NK-92 (cell line): ENCODE measurements at regions not wholly inside any gene's neighbourhood (a gene's known extent, or its start where the extent isn't known, plus 50 kb on each side); places are given as distances from the start of the nearest gene placed in this dataset.

Experiments
- DNase-seq: peaks from one replicate; lab custom pipeline; 2025; ENCODE audit not compliant: unreplicated experiment; lab: John Stamatoyannopoulos, UW

DNA sequence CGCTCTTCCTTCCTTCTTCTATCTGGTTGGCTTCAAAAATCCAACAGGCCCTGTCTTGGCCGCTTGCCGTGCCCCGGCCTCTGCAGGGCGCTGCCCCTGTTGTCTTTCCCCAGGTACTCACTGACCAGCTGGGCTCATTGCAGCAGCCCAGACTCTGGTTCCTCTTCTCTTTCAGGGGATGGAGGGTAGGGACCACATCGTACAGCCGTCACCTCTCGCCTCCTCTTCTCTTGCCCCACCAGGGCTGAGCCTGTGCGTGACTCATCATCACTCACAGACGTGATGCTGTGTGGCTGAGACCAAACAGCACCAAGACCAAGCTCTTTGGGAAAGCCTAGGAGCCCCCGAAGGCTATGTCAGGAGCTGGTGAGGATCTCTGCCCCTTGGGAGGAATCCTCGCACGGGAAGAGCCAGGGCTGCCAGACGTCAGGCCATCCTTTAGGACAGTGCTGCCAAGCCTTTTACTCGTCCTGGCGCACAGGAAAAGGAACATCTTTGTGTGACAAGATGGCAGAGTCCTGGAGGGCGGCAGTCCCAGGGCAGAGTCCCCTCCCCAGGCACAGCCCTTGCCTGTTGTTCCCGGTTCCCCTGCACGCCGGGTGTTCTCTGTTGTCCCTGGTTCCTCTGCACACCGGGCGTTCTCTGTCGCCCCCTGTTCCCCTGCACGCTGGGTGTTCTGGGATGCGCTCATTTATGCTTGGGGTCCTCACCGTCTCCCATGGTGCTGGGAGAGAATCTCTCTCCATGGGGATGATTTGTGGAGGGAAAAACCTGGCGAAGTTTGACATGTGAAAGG, 188.5 kb upstream of the SHH start:
- no peak for DNase-seq

DNA sequence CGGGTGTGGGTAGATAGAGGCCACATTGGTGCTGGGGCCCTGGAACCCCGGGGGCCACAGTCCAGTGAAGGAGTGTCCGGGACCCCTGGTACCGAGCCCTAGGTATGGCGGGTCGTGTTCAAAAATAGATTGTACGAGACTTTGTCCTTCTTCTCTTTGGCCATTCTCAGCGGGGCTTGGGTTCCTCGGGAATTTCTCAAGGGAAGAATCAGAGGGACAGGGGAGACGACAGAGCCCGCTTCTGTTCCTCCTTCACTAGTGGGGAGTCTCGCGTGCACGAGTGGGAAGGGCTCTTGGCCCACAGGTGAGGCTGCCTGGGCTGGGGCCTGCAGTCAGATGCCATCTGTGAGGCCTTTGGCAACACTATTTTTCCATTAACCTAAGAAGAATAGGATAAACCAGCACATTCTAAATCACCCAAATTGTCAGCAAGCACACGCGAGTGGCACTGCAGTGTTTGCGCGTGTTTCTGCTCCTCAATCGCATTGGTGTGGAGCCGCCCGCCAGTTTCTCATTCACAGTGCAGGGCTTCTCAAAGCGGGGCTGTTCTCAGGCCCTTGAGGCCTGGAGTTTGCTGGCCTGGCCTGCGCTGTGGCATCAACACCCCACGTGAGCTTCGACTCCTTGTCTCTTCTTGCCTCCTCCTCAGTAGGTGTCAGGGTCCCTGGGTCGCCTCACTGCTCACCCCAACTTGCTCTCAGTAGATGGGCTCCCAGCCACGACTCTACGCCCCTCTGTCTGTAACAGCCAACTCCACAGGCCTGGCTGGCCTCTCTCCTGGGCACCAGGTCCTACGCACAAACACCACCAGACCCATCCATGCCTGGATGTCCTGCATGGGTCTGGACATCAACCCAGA, 187.6 kb upstream of the SHH start:
- DNase-seq: no peak

- no peak for DNase-seq
Measured at GRCh38 chr7:155998766-155999630, 186.7 kb upstream of the SHH start.

DNA sequence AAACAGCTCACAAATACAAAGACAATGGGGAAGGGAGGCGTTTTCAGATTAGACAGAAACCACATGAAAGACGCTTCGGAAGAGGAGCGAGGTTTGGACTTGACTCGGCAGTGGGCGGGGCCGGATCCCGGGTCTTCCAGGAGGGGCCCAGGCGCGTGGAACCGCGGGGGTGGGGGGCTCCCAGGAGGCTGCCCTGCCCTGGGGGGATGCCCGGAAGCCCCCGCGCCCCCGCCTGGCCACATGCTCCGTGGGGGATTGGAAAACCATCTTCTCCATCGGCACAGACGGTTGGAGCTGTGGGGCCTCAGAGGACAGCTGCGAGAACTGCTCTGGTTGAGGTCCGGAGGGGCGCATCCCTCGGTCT, 186.0 kb upstream of the SHH start:
- DNase-seq: no peak

DNA sequence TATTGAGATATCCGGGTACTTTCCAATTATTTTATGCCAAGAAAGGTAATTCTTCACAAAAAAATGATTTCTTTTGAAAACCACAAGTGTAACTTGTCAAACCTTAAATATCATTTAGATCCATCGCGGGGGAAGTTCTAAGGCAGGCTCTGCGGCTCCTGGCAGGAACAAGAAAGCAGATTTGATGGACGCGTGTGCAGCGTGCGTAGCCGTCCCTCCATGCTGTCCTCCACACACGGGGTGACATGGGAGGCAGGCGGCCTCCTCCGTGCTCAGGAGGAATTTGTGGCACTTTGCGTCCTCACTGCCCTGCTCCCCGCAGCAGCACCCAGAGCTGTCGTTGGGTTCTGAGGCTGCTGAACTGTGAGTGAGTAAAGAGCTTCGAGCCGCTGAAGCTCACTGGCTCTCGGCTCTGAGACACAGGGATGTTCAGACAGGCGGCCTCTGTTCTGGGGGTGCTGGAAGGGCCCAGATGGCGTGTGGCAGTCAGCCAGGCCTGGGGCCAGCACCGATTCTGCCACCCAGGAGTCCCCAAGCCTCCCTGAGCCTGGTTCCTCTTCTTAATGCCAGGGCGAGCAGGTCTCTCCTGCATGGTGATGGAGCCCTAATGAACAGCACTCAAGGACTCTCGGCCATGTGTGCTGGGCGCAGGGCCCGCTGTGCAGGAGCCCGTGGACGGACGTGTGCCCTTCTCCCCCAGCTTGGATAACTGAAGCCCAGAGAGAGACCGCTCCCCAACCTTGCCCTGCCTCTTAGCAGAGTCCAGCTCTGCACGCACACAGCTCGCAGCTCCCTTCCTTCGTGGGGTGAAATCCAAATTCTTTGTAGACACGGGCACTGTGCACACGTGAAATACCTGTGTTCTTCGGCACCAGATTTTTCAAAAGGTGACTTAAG, 185.4 kb upstream of the SHH start:
- no peak for DNase-seq

DNA sequence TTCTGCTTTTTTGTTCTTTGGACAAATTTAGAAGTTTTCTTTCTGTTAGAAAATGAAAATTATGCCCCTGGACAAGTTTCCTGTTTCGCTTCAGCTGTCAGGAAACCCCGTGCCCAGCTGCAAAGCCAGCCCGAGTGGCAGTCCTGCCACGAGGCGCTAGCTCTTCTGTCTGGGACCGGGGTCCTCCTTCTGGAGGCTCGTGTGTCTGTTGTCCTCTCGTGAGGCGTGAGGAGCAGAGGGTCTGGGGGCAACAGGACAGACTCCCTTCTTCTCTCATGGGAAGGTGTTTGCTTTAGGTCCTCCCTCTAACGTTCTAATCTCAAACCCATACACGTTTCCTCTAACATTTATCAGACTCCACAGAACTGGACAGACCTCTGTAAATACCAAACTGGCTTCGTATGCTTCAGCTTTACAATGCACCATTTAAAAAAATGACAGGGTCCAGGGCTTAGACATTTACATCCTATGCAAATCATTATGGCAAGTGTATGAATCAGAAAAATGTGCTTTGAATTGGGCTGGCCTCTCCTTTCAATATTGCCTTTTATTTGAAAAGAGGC, 184.5 kb upstream of the SHH start:
- DNase-seq: no peak

DNA sequence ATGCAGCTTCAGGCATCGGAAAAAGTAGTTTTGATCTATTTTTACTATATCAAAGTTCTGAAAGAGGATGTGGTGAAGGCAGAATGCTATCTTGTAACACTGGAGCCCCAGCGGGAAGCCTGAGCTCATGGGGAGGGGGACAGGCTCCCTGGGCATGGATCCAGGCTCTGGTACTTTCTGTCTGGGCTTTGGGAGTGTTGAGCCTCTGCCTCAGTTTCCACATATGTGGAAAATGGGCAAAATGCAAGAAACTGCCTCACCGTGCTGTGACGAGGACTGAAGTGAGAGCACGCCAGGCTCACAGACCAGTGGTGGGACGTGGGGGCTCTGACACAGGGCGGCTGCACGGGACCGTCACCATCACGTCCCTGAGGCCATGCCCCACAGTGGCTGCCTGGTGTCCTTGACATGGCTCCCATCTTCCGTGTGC, 182.9 kb upstream of the SHH start:
- no peak for DNase-seq

DNA sequence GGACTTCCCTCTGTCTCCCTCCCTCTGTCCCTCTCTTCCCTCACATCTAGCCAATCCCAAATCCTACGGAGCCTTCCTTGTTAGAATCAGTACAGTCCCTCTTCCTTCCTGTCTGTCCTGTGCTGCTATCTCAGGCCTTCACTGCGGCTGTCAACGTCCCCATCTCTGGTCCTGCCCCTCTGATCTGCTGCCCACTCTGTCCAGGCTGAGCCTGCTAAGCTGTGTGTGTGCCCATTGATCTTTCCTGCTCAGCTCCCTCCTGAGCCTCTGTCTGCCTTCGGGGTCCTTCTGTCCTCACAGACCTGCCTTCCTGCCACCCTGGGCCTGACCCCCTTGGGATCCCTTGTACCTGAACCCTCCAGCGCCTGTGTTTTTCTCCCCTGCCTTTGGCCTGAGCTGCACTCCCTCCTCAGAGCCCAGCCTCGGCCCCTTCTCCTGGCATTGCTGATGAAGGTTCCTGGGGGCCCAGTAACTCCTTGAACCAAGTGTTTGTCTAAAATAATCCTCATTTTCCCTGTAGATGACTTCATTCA, 182.1 kb upstream of the SHH start:
- no peak for DNase-seq

DNA sequence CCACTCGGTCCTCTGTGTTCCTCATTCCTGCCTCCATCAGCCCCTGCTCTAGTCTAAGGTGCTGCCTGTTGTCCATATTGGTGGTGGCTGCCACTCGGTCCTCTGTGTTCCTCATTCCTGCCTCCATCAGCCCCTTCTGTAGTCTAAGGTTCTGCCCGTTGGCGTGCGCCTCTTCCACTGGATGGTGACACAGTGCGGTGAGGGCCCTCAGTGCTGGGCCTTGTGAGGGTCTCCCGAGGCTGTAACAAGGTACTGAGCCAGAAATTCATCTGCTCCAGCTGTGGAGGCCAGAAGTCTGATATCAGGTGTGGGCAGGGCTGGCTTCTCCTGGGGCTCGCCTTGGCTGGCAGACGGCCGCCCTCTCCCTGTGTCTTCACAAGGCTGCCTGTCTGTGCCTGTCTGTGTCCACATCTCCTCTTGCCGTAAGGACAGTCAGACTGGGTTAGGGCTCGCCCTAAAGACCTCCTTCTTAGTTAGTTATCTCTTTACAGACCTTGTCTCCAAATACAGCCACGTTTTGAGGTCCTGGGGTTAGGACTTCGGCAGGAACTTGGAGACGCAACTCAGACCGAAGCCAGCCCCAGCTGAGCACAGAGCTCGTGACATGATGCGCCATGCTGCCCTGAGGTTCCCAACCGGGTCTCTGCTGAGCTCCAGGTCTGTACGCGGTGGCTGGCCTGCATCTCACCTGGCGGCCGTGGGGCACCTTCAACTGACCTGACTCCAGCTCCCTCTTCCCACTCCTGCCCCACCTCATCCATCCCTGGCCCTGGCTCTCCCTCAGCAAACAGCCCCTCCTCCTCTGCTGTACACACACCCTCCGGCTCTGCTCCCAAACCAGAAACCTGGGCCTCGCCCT, 181.4 kb upstream of the SHH start:
- no peak for DNase-seq

GRCh38 chr7:155992974-155993373, 180.7 kb upstream of the SHH start:
- no peak for DNase-seq

- no peak for DNase-seq
Measured at GRCh38 chr7:155992538-155992937, 180.3 kb upstream of the SHH start.

- DNase-seq: no peak
Measured at GRCh38 chr7:155992107-155992506, 179.8 kb upstream of the SHH start.

GRCh38 chr7:155991470-155991869, 179.2 kb upstream of the SHH start:
- DNase-seq: no peak

DNA sequence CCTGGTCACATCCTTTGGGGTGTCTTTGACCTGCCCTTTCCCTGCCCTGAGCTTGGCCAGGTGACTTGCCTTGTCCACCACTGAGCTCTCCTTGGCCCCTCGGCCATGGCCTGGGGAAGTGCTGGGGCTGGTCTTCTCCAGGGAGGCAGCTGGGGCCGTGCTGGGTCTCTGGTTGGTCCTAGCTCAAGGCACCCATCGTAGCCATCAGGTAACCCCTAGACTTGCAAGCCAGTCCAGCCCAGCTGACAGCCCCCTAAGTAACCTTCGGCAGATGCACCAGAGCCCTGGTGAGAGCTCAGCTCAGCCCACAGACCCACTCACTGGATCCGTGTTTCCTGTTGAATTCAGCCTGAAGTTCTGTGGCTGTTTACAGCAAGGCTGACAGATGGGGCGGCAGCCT, 176.2 kb upstream of the SHH start:
- DNase-seq: no peak

GRCh38 chr7:155987681-155988235, 175.5 kb upstream of the SHH start:
- DNase-seq: no peak

- no peak for DNase-seq
Measured at GRCh38 chr7:155986497-155987160, 174.4 kb upstream of the SHH start.

DNA sequence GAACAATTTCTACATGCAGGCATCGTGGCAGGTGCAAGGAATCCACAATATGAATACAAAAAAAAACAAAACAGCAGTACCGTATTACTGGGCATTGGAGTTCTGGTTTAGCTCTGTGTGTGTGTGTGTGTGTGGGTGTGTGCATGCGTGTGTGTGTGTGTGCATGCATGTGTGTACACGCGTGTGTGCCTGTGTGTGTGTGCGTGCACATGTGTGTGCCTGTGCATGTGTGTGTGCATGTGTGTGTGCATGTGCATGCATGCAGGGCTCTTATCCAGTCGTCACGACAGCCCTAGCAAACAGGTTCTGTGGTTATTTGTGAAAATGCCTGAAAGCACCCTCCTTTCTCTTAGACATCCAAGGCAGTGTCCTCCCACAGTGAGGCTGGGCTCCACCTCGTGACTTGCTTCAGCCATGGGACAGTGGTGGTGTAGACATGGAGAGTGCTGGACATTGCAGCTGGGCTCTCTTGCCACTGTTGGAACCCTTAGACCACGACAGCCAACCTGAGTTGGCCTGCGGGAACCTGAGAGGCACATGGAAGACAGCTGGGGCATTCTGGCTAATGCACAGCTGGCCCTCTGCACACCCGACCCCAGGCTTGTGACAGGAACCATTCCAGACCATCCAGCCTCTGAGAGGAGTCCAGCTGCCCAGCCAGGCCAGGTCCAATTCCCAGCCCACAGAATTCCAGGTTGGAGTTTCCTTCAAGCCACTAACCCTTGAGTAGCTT, 173.4 kb upstream of the SHH start:
- no peak for DNase-seq
